ENCODE measurements at regions not wholly inside any gene's neighbourhood (a gene's known extent, or its start where the extent isn't known, plus 50 kb on each side); places are given as distances from the start of the nearest gene placed in this dataset.

DNA sequence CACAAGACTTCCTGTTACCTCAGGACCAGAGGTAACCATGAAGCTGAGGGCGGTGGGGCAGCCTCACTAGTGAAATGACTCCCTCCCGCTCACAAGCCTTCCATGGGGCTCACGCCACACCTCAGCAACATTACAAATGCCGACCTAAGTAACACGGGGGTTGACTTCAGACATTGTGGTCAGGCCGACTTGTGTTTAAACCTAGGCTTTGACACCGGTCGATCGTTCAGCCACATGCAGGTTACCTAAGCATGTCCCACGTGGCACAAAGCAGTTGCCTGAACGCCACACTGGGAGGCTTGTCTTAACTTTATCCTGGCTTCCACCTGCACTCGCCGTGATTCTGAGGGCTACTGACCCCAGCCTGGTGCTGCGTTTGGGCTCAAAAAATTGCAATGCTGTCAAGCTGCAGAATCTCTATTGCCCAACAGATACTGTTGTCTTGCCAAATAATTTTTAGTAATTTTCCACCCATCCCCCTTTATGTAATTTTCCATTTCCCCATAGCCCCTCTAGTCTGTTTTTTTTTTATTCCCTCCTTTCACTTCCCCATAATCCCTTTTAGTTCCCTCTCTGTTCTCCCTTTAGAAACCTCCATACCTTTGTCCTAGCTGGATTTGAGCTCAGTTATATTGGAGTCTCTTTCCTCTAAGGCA is 158.6 kb upstream of the RGMA start:
- H3K36me3 ChIP-seq (replicated peaks): no peaks in the 10 kb centered on the region
- no peak overlapping the region for H3K4me3 ChIP-seq (ENCODE audit: low read depth, low read length)
- H3K27ac ChIP-seq: no peak overlapping the region
- in situ Hi-C loops (cut with HindIII; ENCODE audit: low pct_ligation_motif_present, low sequenced_read_pairs): no loop called here
- no peaks in the 10 kb centered on the region for H3K27me3 ChIP-seq (replicated peaks)
- TF ChIP-seq, protein P1, sequence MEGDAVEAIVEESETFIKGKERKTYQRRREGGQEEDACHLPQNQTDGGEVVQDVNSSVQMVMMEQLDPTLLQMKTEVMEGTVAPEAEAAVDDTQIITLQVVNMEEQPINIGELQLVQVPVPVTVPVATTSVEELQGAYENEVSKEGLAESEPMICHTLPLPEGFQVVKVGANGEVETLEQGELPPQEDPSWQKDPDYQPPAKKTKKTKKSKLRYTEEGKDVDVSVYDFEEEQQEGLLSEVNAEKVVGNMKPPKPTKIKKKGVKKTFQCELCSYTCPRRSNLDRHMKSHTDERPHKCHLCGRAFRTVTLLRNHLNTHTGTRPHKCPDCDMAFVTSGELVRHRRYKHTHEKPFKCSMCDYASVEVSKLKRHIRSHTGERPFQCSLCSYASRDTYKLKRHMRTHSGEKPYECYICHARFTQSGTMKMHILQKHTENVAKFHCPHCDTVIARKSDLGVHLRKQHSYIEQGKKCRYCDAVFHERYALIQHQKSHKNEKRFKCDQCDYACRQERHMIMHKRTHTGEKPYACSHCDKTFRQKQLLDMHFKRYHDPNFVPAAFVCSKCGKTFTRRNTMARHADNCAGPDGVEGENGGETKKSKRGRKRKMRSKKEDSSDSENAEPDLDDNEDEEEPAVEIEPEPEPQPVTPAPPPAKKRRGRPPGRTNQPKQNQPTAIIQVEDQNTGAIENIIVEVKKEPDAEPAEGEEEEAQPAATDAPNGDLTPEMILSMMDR (IDR thresholded peaks at IDR 0.05; ENCODE audit: low read depth, low read length, missing control alignments): no peak
- DNase-seq: no peak

DNA sequence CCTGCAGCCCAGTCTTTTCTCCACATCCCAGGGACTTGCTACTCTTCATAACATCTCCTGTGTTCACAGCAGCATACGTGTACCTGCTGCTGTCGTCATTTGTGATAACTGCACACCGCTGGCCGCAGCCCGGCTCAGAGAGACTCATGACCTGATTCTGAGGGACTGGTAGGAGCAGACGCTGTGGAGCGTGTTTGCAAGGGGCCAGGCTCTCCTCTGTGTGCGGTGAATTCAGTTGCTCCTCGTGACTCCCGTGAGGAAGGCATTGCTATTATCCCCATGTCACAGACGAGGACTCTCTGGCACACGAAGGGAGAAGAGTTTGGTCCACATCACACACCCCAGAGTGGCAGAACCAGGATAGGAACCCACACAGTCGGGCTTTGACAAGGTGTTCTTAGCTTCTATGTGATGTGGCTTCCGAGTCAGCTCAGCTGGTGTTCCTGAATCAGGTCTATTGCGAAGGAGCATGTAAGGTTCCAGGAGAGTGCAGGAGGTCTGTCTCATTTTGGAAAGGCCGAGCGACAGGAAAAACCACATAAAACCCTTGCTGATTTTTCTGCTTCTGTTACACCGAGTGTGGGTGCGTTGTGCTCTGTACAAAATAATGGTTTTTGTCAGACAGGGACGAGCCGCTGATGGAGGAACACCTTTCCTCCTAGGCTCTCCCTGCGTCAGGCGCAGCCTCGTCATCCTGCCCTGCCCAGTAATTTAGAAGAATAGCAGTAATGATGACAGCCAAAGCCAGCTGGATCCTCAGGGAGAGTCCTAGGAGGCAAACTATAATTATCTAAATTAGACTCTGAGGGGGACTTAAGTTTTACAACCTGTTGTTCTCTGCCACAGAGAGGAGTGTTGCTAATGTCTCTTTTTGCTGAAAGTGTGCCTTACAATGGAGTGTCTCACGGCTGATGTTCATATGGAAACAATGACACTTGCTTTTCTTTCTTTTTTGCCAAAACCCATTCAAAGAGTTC is 157.5 kb upstream of the RGMA start:
- no peak for DNase-seq
- TF ChIP-seq, protein P1 (IDR thresholded peaks at IDR 0.05; ENCODE audit: low read depth, low read length, missing control alignments): no peak
- in situ Hi-C loops (cut with HindIII; ENCODE audit: low pct_ligation_motif_present, low sequenced_read_pairs): no loop called here

DNA sequence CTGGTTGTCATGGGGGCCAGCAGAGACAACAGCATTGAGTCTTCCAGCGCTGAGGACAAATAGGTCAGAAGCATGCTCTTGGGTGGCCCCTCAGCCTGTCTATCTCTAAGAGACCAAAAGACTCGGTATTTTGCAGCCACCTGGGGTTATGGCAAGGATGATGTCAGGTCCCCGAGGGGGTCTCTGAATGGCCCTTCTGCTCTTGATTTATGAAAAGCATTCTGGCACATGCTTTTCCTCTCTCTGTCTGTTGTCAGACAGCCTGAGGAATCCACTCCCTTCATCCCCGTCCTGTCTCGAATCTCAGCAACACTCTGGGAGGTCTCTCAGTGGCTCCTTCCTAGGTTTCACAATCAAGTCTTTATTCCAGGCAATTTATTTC is 156.6 kb upstream of the RGMA start:
- no peak for DNase-seq
- no peak overlapping the region for H3K27ac ChIP-seq
- no peak overlapping the region for H3K4me3 ChIP-seq (ENCODE audit: low read depth, low read length)
- H3K36me3 ChIP-seq (replicated peaks): no peaks in the 10 kb centered on the region
- TF ChIP-seq, protein P1 (IDR thresholded peaks at IDR 0.05; ENCODE audit: low read depth, low read length, missing control alignments): no peak
- in situ Hi-C loops (cut with HindIII; ENCODE audit: low pct_ligation_motif_present, low sequenced_read_pairs): no loop called here
- H3K27me3 ChIP-seq (replicated peaks): no peaks in the 10 kb centered on the region

More for the DNA sequence above, 157.5 kb upstream of the RGMA start:
- Histone ChIP-seq H3K36me3 (replicated peaks) (no peaks in the 10 kb centered on the region), H3K27me3 (replicated peaks) (no peaks in the 10 kb centered on the region), H3K27ac (no peak overlapping the region), H3K4me3 (ENCODE audit: low read depth, low read length) (no peak overlapping the region)

DNA sequence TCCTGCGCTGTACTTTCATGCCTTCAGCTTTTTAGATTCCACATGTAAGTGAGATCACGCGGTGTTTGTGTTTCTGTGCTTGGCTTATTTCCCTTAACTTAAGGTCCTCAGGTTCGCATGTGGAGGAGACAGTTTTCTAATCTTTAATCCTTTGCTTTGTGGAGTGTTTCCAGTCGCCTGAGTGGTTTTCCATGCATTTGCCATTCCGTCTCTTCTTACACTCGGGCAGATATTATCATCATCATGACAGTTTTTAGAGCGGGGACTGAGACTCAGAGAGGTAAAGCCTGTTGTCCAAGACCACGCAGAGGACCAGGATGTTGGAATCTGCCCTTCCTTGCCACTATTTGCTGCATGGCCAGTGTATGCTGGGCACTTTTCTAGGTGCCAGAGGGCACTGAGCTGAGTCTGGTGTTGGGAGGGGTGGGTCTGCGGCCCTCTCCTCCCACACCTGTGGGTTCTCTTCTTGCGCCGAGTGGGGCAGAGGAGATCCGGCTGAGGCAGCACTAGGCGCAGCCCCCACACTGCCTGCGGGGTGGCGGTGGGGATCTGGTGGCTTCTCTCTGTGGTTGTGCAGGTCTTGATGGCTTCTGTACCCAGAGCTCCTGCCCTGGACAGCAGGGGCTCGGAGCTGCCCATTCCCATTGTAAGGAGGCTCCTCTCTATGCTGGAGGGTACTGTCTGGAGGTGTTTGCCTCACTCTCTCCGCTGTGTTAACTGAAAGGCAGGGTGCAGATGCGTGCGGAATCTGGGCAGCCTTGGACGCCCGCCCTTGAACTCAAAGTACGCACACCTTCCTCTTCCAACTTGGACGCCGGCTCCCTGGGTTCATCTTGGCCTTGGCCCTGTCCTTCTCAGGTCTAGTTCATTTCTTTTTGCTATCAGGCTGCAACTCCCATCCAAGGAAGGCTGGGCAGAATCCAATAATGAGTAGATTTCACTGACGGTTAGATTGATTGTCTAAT is 156.0 kb upstream of the RGMA start:
- Histone ChIP-seq H3K27ac (no peak overlapping the region), H3K4me3 (ENCODE audit: low read depth, low read length) (no peak overlapping the region), H3K27me3 (replicated peaks) (no peaks in the 10 kb centered on the region), H3K36me3 (replicated peaks) (no peaks in the 10 kb centered on the region)
- TF ChIP-seq, protein P1 (IDR thresholded peaks at IDR 0.05; ENCODE audit: low read depth, low read length, missing control alignments): no peak
- no peak for DNase-seq
- in situ Hi-C loops (cut with HindIII; ENCODE audit: low pct_ligation_motif_present, low sequenced_read_pairs): no loop called here

DNA sequence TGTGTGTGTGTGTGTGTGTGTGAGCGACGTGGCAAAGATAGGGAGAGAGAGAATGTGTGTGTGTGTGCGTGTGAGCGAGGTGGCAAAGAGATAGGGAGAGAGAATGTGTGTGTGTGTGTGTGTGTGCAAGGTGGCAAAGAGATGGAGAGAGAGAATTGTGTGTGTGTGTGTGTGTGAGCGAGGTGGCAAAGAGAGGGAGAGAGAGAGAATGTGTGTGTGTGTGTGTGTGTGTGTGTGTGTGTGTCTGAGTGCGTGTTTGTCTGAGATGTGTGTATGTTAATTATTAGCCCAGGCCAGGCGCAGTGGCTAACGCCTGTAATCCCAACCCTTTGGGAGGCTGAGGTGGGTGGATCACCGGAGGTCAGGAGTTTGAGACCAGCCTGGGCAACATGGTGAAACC is 154.6 kb upstream of the RGMA start:
- H3K36me3 ChIP-seq (replicated peaks): no peaks in the 10 kb centered on the region
- in situ Hi-C loops (cut with HindIII; ENCODE audit: low pct_ligation_motif_present, low sequenced_read_pairs): no loop called here
- no peak overlapping the region for H3K4me3 ChIP-seq (ENCODE audit: low read depth, low read length)
- no peaks in the 10 kb centered on the region for H3K27me3 ChIP-seq (replicated peaks)
- H3K27ac ChIP-seq: no peak overlapping the region
- DNase-seq: no peak
- TF ChIP-seq, protein P1 (IDR thresholded peaks at IDR 0.05; ENCODE audit: low read depth, low read length, missing control alignments): no peak

Measured in brain microvascular endothelial cell (primary cell).